Right hindlimb (tissue), 1 donor: ENCODE measurements at regions not wholly inside any gene's neighbourhood (a gene's known extent, or its start where the extent isn't known, plus 50 kb on each side); places are given as distances from the start of the nearest gene placed in this dataset.

Experiments used
- DNase-seq: peaks from one replicate; pipeline ENCODE4 v3.0.0-alpha.2; 2018

- no peak for DNase-seq
These were observed 368.8 kb upstream of the TSHZ3 start for GRCh38 chr19:31718032-31718431.

GRCh38 chr19:31718898-31719297 is 369.7 kb upstream of the TSHZ3 start:
- no peak for DNase-seq

- DNase-seq: no peak
These were observed 373.9 kb upstream of the TSHZ3 start for GRCh38 chr19:31723101-31723500.

- no peak for DNase-seq
These were observed 375.8 kb upstream of the TSHZ3 start for GRCh38 chr19:31725051-31725450.

GRCh38 chr19:31727536-31727935 is 378.3 kb upstream of the TSHZ3 start:
- no peak for DNase-seq

GRCh38 chr19:31730270-31730669 is 381.0 kb upstream of the TSHZ3 start:
- DNase-seq: no peak

- no peak for DNase-seq
These were observed 384.4 kb upstream of the TSHZ3 start for GRCh38 chr19:31733591-31733990.

- no peak for DNase-seq
These were observed 393.0 kb upstream of the TSHZ3 start for GRCh38 chr19:31742249-31742648.

- no peak for DNase-seq
These were observed 396.5 kb upstream of the TSHZ3 start for GRCh38 chr19:31745731-31746130.

GRCh38 chr19:31749231-31749630 is 400.0 kb upstream of the TSHZ3 start:
- no peak for DNase-seq

GRCh38 chr19:31759359-31759758 is 410.1 kb upstream of the TSHZ3 start:
- no peak for DNase-seq

- DNase-seq: no peak
These were observed 412.2 kb upstream of the TSHZ3 start for GRCh38 chr19:31761281-31761913.

GRCh38 chr19:31770223-31770622 is 421.0 kb upstream of the TSHZ3 start:
- DNase-seq: no peak

- DNase-seq: no peak
These were observed 423.7 kb upstream of the TSHZ3 start for GRCh38 chr19:31772915-31773314.

- DNase-seq: no peak
These were observed 432.3 kb upstream of the TSHZ3 start for GRCh38 chr19:31781542-31781941.

- DNase-seq: no peak
These were observed 434.4 kb upstream of the TSHZ3 start for GRCh38 chr19:31783592-31783991.

GRCh38 chr19:31784671-31785101 is 435.4 kb upstream of the TSHZ3 start:
- no peak for DNase-seq

- DNase-seq: no peak
These were observed 452.4 kb upstream of the TSHZ3 start for GRCh38 chr19:31801611-31802010.

- no peak for DNase-seq
These were observed 454.7 kb upstream of the TSHZ3 start for GRCh38 chr19:31803835-31804446.

GRCh38 chr19:31804668-31805067 is 455.4 kb upstream of the TSHZ3 start:
- DNase-seq: no peak

- DNase-seq: no peak
These were observed 461.4 kb upstream of the TSHZ3 start for GRCh38 chr19:31810536-31811109.

GRCh38 chr19:31817971-31818797 is 468.9 kb upstream of the TSHZ3 start:
- DNase-seq: no peak

GRCh38 chr19:31818798-31819105 is 469.5 kb upstream of the TSHZ3 start:
- DNase-seq: no peak

GRCh38 chr19:31819837-31820236 is 470.6 kb upstream of the TSHZ3 start:
- no peak for DNase-seq
